Neural progenitor cell (in vitro differentiated cells): ENCODE measurements at regions not wholly inside any gene's neighbourhood (a gene's known extent, or its start where the extent isn't known, plus 50 kb on each side); places are given as distances from the start of the nearest gene placed in this dataset.

Experiments
- CTCF ChIP-seq: fragments of 200-600 bp; sonication (generic); IDR thresholded peaks from 2 replicates; pipeline ENCODE4 v1.5.1; 2017; ENCODE audit warnings: antibody characterized with exemption, mild to moderate bottlenecking
- EZH2 ChIP-seq: fragments of 200-600 bp; sonication (generic); IDR thresholded peaks from 2 replicates; pipeline ENCODE4 v1.6.1; 2017; ENCODE audit warnings: antibody characterized with exemption, mild to moderate bottlenecking, moderate library complexity

GRCh38 chr1:74913978-74914377 is 181.0 kb downstream of the TYW3 start:
- TF ChIP-seq EZH2 = no peak
- TF ChIP-seq CTCF = no peak
